Activated gamma-delta T cell treated with Interleukin-2 at 50 U/mL for 16 hours (primary cell): ENCODE measurements at regions not wholly inside any gene's neighbourhood (a gene's known extent, or its start where the extent isn't known, plus 50 kb on each side); places are given as distances from the start of the nearest gene placed in this dataset.

ENCODE experiments used
- DNase-seq: peaks from one replicate; pipeline ENCODE4 v3.0.0-alpha.2; 2020

DNA sequence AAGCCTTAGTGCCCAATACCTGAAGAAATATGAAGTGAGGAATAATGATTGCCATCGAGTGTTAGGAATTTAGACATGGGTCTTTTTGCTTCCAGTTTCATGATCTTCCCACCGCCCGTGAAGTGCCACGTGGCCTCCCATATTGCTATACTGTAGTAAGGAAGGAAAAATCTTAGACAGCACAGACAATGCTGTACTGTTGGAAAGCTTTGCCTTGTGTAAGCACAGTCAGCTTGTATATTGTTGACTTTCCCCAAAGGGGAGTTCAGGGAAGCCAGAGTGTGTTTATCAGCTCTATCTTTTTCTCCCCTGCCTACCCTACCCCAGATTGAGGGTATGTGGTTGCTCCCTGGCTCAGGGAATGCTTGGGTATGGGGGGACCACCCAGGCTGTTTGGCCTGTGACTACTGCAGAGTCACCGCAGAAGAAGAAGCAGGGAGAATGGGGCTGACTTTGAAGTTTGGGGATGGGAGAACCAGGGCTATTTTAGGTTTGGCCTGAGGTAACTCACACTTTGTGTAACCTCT is 161.8 kb upstream of the MEF2C start:
- no peak for DNase-seq

DNA sequence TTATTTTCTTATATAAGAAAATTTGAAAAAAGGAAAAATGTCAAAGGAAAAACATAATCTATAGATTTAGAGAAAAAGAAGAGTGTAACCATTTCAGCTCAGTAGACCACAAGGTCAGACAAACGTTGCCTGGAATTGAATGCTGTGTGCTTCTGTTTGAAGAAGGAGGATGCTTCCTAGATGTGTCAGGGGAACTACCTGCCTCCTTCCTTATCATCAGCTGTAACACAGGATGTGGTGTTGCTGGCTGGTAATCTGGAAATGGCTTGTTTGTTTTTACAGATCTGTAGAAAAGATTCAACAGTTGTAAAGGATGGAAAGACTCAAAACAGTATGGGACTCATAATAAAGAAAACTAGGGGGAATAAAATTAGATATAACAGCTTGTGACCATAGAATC is 160.7 kb upstream of the MEF2C start:
- no peak for DNase-seq

GRCh38 chr5:89042746-89043145 is 159.8 kb upstream of the MEF2C start:
- no peak for DNase-seq

GRCh38 chr5:89041976-89042375 is 159.0 kb upstream of the MEF2C start:
- DNase-seq: no peak

- DNase-seq: no peak
Observed at GRCh38 chr5:89041249-89041779, 158.3 kb upstream of the MEF2C start.

GRCh38 chr5:89036704-89037489 is 153.9 kb upstream of the MEF2C start:
- DNase-seq: no peak

- no peak for DNase-seq
Observed at GRCh38 chr5:89036166-89036565, 153.2 kb upstream of the MEF2C start.

DNA sequence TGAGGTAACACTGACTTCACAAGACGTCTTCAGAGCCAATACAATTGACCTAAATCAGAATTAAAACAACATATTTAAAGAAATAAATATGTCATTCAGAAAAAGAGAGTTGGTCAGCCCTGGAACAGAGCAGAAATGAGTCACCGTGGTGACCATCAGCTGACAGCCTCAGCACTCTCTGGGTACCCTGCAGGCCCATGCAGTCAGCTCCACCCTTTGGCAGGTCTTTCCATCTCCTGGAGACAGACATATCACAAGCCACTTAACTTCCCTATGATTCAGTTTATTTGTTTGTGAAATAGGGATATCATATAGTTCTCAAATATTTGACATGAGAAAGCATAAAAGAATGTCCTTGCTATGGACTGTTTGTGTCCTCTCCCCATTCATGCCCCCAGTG is 151.6 kb upstream of the MEF2C start:
- DNase-seq: no peak

GRCh38 chr5:89030798-89031197 is 147.8 kb upstream of the MEF2C start:
- no peak for DNase-seq

GRCh38 chr5:89028595-89029285 is 145.8 kb upstream of the MEF2C start:
- DNase-seq: no peak

DNA sequence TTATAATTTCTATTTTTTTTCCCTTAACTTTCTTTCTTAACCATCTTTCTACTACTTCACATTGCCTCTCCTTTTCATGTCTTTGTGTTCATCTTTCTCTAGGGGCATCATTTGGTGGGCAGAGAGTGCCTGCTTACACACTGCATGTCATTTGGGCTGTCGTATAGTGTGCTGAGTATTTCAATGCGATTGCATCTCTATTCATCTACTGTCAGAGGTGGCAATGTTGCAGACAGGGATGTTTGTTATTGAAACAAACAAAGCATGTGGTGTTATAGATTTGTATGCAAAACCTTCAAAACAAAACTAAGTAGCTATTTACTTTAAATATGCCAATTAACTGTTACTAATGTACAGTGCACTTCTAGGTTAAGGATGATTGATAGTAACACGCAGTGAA is 141.1 kb upstream of the MEF2C start:
- DNase-seq: no peak

GRCh38 chr5:89020926-89021610 is 138.1 kb upstream of the MEF2C start:
- DNase-seq: no peak

GRCh38 chr5:89016741-89017303 is 133.8 kb upstream of the MEF2C start:
- DNase-seq: no peak

- DNase-seq: no peak
Observed at GRCh38 chr5:89015409-89015808, 132.4 kb upstream of the MEF2C start.

DNA sequence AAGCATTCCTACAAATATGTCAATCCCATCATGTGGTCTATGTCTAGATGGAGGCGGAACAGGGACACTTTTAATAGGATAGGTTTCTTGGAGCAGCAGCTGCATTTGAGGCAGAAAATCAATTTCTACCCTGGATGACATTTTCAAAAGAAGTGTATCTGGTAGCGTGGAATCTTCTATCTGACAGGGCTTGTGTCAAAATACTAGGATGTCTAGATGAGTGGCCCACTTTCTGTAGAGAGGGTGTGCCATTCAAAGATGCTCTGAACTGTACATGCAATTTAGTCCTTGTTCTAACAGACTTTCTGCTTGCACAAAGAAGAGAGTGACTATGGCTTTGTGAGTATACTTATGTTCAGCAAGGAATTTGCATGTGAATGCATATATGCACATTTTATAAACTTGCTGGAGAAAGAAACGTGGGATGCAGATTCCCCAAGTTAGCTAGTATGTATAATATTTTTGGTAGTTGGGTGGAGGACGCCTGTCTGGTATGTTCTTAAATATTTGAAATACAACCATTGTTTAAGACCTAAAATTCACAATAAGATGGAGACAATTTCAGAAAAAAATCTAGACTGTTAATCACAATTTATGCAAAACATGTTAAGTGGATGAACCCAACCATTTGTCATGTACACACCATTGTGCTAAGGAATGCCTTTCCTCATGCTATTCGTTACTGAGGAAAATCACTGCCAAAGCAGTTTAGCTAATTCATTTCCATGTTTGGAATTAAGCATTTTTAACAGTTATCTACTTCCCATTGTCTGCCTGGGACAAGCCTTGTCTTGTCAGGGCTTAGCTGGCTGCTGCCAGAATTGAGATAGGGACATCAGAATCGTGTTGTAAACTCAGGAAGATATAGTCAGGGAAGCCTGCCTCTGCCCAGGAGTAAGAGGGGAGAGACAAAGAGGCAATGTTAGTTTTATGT is 129.1 kb upstream of the MEF2C start:
- DNase-seq: no peak

DNA sequence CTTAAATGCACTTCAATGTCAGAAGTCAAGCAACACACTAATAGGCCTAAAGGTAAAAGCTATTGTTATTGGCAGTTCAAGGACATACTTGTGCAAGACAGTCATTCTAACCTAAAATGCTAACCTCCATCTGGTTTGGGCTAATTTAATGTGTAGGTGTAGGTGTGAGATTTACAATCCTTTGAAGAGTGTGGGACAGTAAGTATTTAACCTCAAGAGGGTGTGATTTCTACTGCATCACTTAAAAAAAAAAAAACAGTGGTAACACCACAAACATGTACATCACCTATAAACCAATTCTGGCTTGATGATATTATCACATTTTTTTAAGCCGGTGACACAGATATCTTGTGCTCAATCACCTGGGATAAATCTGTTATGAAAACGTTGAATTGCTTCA is 127.5 kb upstream of the MEF2C start:
- DNase-seq: no peak

GRCh38 chr5:89008291-89008690 is 125.3 kb upstream of the MEF2C start:
- DNase-seq: no peak

DNA sequence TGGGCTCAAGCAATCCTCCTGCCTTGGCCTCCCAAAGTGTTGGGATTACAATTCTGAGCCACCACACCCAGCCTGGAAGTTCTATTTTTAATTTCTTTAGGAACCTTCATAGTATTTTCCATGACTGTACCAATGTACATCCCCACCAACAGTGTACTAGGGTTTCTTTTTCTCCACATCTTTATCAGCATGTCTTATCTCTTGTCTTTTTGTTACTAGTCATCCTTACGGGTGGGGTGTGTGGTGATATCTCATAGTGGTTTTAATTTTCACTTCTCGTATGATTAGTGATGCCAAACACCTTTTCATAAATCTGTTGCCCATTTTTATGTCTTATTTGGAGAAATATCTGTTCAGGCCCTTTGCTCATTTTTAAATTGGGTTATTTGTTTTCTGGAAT is 123.0 kb upstream of the MEF2C start:
- DNase-seq: no peak

DNA sequence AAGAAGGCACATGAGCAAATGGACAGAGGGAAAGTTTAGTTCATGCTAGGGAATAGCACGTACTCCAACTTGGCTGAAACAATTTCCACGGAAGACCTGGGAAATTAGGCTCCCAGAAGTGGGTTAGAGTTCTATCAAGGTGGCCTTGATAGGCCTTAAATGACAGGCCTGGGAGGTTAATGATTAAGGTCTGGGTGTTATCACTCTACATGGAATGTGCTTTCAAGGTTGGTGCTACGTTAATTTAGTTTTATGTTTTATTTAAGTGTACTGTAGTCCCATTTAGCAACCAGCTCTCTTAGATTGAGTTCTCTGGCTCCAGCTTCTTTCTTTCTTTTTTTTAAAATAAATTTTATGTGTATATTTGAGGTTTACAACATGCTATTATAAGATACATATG is 121.4 kb upstream of the MEF2C start:
- DNase-seq: no peak

- DNase-seq: no peak
Observed at GRCh38 chr5:89003563-89004036, 120.6 kb upstream of the MEF2C start.

DNA sequence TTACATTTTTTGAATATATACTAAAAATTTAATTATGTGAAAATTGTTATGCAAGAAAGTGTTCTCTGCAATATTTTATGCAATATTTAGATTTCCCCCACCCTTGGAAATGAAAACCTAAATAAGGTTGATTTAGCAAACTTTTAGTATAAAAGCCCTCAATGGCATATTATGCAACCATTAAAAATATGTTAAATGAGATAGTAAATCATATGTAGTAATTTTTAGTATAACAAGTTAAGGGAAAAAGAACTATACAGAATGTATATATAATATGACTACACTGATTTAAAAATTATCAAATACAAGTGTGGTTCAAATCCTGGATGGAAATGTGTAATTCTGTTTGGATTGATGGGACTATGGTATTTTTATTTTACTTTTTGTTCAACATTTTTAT is 116.9 kb upstream of the MEF2C start:
- no peak for DNase-seq

GRCh38 chr5:88997937-88998336 is 115.0 kb upstream of the MEF2C start:
- no peak for DNase-seq
